H9 (cell line): ENCODE measurements at regions not wholly inside any gene's neighbourhood (a gene's known extent, or its start where the extent isn't known, plus 50 kb on each side); places are given as distances from the start of the nearest gene placed in this dataset.

Experiments used
- DNase-seq: peaks from one replicate; pipeline ENCODE4 v3.0.0-alpha.2; 2017
- H2AFZ ChIP-seq: one replicate; pipeline ENCODE4 v1.6.1; 2013; ENCODE audit warnings: mild to moderate bottlenecking, low read length, control low read depth, moderate library complexity
- H2AK5ac ChIP-seq: 2 replicates; pipeline ENCODE4 v1.6.1; 2013; ENCODE audit warnings: low read length, control low read depth, mixed read lengths; ENCODE audit not compliant: insufficient read length
- H2BK120ac ChIP-seq: one replicate; pipeline ENCODE4 v1.6.1; 2013; ENCODE audit warnings: low read depth, mild to moderate bottlenecking, low read length, control low read depth, inconsistent platforms; ENCODE audit not compliant: poor library complexity, severe bottlenecking
- H2BK12ac ChIP-seq: 2 replicates; pipeline ENCODE4 v1.6.1; 2013; ENCODE audit warnings: low read length, control low read depth, mixed read lengths, low read depth; ENCODE audit not compliant: insufficient read length
- H2BK15ac ChIP-seq: 2 replicates; pipeline ENCODE4 v1.6.1; 2013; ENCODE audit warnings: low read depth, low read length, control low read depth
- H2BK20ac ChIP-seq: one replicate; pipeline ENCODE4 v1.6.1; 2013; ENCODE audit warnings: low read depth, mild to moderate bottlenecking, low read length, control low read depth, inconsistent platforms; ENCODE audit not compliant: poor library complexity, severe bottlenecking
- H2BK5ac ChIP-seq: 2 replicates; pipeline ENCODE4 v1.6.1; 2013; ENCODE audit warnings: low read length, control low read depth, mixed read lengths; ENCODE audit not compliant: insufficient read length
- H3K14ac ChIP-seq: 2 replicates; pipeline ENCODE4 v1.6.1; 2013; ENCODE audit warnings: low read length, control low read depth; ENCODE audit not compliant: insufficient read depth
- H3K18ac ChIP-seq: 2 replicates; pipeline ENCODE4 v1.6.1; 2013; ENCODE audit warnings: low read depth, mild to moderate bottlenecking, mixed read lengths, low read length, control low read depth; ENCODE audit not compliant: insufficient read length
- H3K23ac ChIP-seq: 2 replicates; pipeline ENCODE4 v1.6.1; 2013; ENCODE audit warnings: low read length, control low read depth, mixed read lengths, low read depth; ENCODE audit not compliant: insufficient read length
- H3K23me2 ChIP-seq: 2 replicates; pipeline ENCODE4 v1.6.1; 2013; ENCODE audit warnings: low read depth, mild to moderate bottlenecking, mixed read lengths, low read length, control low read depth; ENCODE audit not compliant: insufficient read length, poor library complexity, severe bottlenecking
- H3K27ac ChIP-seq: 2 replicates; pipeline ENCODE4 v1.5.1; 2013; ENCODE audit warnings: low read length, control low read depth, mixed read lengths, low read depth; ENCODE audit not compliant: insufficient read length
- H3K27me3 ChIP-seq: 2 replicates; pipeline ENCODE4 v1.6.1; 2013; ENCODE audit warnings: low read length, control low read depth, inconsistent platforms; ENCODE audit not compliant: insufficient read depth
- H3K4ac ChIP-seq: 2 replicates; pipeline ENCODE4 v1.6.1; 2013; ENCODE audit warnings: low read depth, mild to moderate bottlenecking, control low read depth, inconsistent platforms, low read length, moderate library complexity
- H3K4me1 ChIP-seq: 2 replicates; pipeline ENCODE4 v1.6.1; 2013; ENCODE audit warnings: low read length, control low read depth, inconsistent platforms; ENCODE audit not compliant: insufficient read depth
- H3K4me2 ChIP-seq: 2 replicates; pipeline ENCODE4 v1.6.1; 2013; ENCODE audit warnings: low read length, control low read depth, mixed read lengths; ENCODE audit not compliant: insufficient read length, insufficient read depth
- H3K56ac ChIP-seq: 2 replicates; pipeline ENCODE4 v1.6.1; 2013; ENCODE audit warnings: low read depth, mild to moderate bottlenecking, mixed read lengths, low read length, control low read depth; ENCODE audit not compliant: insufficient read length
- H3K79me1 ChIP-seq: 2 replicates; pipeline ENCODE4 v1.6.1; 2013; ENCODE audit warnings: low read depth, mild to moderate bottlenecking, moderate library complexity, low read length, control low read depth, inconsistent platforms; ENCODE audit not compliant: insufficient read depth, poor library complexity, severe bottlenecking
- H3K79me2 ChIP-seq: 2 replicates; pipeline ENCODE4 v1.6.1; 2013; ENCODE audit warnings: low read length, control low read depth, inconsistent platforms; ENCODE audit not compliant: insufficient read depth
- H3K9ac ChIP-seq: 2 replicates; pipeline ENCODE4 v1.6.1; 2013; ENCODE audit warnings: low read length, control low read depth, mixed read lengths; ENCODE audit not compliant: insufficient read length; ENCODE audit errors: extremely low read depth
- H3K9me3 ChIP-seq: one replicate; pipeline ENCODE4 v1.6.1; 2013; ENCODE audit warnings: low read depth, low read length, inconsistent platforms; ENCODE audit not compliant: control insufficient read depth
- H3T11ph ChIP-seq: one replicate; pipeline ENCODE4 v1.6.1; 2013; ENCODE audit warnings: mild to moderate bottlenecking, low read length, control low read depth, inconsistent platforms
- H4K20me1 ChIP-seq: one replicate; pipeline ENCODE4 v1.6.1; 2013; ENCODE audit not compliant: control insufficient read depth, insufficient read length, insufficient read depth
- H4K5ac ChIP-seq: 2 replicates; pipeline ENCODE4 v1.6.1; 2013; ENCODE audit warnings: low read depth, mild to moderate bottlenecking, mixed read lengths, low read length, control low read depth; ENCODE audit not compliant: insufficient read length
- H4K8ac ChIP-seq: replicated peaks from 2 replicates; pipeline ENCODE4 v1.6.1; 2013; ENCODE audit warnings: low read length, control low read depth, mixed read lengths, low read depth; ENCODE audit not compliant: insufficient read length
- H4K91ac ChIP-seq: 2 replicates; pipeline ENCODE4 v1.6.1; 2013; ENCODE audit warnings: low read depth, mild to moderate bottlenecking, moderate library complexity, mixed read lengths, low read length, control low read depth; ENCODE audit not compliant: insufficient read length
- H3K27ac Mint-ChIP-seq, 3 experiments: 2 replicates in 2 of 3; 3 replicates in 1 of 3; pipeline ENCODE4 v1.8.0; 2020 to 2021; ENCODE audit warnings: mixed read lengths in 3 of 3, mild to moderate bottlenecking in 1 of 3, moderate library complexity in 1 of 3
- H3K27me3 Mint-ChIP-seq: 2 replicates; pipeline ENCODE4 v1.8.0; 2021; ENCODE audit warnings: low read depth, mild to moderate bottlenecking, moderate library complexity, mixed read lengths
- H3K36me3 Mint-ChIP-seq, 3 experiments: 2 replicates in 2 of 3; 3 replicates in 1 of 3; pipeline ENCODE4 v1.8.0; 2020 to 2021; ENCODE audit warnings: low read depth in 3 of 3, mixed read lengths in 3 of 3; ENCODE audit not compliant: insufficient read depth in 1 of 3
- H3K4me1 Mint-ChIP-seq, 2 experiments: 2 replicates each; pipeline ENCODE4 v1.8.0; 2020; ENCODE audit warnings: mixed read lengths in 2 of 2
- H3K4me3 Mint-ChIP-seq, 2 experiments: 2 replicates in 1 of 2; 3 replicates in 1 of 2; pipeline ENCODE4 v1.8.0; 2020 to 2021; ENCODE audit warnings: mild to moderate bottlenecking in 2 of 2, mixed read lengths in 2 of 2, moderate library complexity in 1 of 2
- H3K9me3 Mint-ChIP-seq, 2 experiments: 2 replicates in 1 of 2; 3 replicates in 1 of 2; pipeline ENCODE4 v1.8.0; 2020; ENCODE audit warnings: mild to moderate bottlenecking in 2 of 2, mixed read lengths in 2 of 2, moderate library complexity in 1 of 2
- WGBS: extraction: QIAGEN DNeasy Blood & Tissue Kit; methylation state at CpG from one replicate; pipeline ENCODE4 v1.1.7; 2013; ENCODE audit warnings: missing lambda C conversion rate, low lambda C conversion rate, mixed read lengths; ENCODE audit not compliant: insufficient read length; ENCODE audit errors: extremely low coverage; 5-methylcytosine and 5-hydroxymethylcytosine counted together
- TF ChIP-seq, protein P1 (sequence below): fragments of 200-600 bp; sonication (generic); conservative IDR thresholded peaks from 3 replicates; pipeline ENCODE4 v1.8.0; 2021; ENCODE audit warnings: antibody characterized with exemption, mild to moderate bottlenecking

DNA sequence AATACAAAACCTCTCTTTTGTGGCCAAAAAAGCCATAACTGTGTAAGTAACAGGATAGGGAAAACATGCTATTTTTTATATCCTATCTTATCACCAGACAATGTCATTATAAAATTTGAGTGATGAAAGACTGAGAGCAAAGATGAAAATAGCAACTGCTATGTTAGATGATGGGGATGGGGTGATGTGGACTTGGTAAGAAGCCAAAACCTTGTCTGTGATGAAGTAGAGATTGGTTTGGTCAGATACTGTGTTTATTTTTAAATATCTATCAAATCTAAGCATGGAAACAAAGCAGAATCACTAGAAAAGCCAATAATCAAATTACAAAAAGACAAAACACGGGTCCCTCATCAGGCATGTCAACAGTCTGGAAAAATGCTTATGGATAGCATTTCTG is 631.1 kb upstream of the NR5A2 start:
- no peaks in the 10 kb centered on the region for H3K79me2 ChIP-seq
- H2AFZ ChIP-seq: no peak overlapping the region
- no peak overlapping the region for H3K14ac ChIP-seq
- no peak overlapping the region for H4K8ac ChIP-seq
- H3K4me2 ChIP-seq: no peak overlapping the region
- TF ChIP-seq, protein P1, sequence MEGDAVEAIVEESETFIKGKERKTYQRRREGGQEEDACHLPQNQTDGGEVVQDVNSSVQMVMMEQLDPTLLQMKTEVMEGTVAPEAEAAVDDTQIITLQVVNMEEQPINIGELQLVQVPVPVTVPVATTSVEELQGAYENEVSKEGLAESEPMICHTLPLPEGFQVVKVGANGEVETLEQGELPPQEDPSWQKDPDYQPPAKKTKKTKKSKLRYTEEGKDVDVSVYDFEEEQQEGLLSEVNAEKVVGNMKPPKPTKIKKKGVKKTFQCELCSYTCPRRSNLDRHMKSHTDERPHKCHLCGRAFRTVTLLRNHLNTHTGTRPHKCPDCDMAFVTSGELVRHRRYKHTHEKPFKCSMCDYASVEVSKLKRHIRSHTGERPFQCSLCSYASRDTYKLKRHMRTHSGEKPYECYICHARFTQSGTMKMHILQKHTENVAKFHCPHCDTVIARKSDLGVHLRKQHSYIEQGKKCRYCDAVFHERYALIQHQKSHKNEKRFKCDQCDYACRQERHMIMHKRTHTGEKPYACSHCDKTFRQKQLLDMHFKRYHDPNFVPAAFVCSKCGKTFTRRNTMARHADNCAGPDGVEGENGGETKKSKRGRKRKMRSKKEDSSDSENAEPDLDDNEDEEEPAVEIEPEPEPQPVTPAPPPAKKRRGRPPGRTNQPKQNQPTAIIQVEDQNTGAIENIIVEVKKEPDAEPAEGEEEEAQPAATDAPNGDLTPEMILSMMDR: no peak
- no peak overlapping the region for H3K27ac ChIP-seq
- no peaks in the 10 kb centered on the region for H4K20me1 ChIP-seq
- no peak overlapping the region for H3K56ac ChIP-seq
- no peak overlapping the region for H2BK5ac ChIP-seq
- H3K23ac ChIP-seq: no peak overlapping the region
- no peaks in the 10 kb centered on the region for H3K79me1 ChIP-seq
- Mint-ChIP-seq H3K27ac (no peak overlapping the region), H3K4me3 (no peak overlapping the region), H3K36me3 (no peaks in the 10 kb centered on the region; a peak in 1 of 7 replicates), H3K9me3 (peaks cover 0 to 3% of the 10 kb centered on the region in 2 experiments; a peak in 2 of 5 replicates), H3K4me1 (no peaks in the 10 kb centered on the region), H3K27me3 (no peaks in the 10 kb centered on the region)
- no peak overlapping the region for H3K18ac ChIP-seq
- no peaks in the 10 kb centered on the region for H3K23me2 ChIP-seq
- H3K9me3 ChIP-seq: no peaks in the 10 kb centered on the region
- no peak overlapping the region for H4K5ac ChIP-seq
- H2BK12ac ChIP-seq: no peak overlapping the region
- H3T11ph ChIP-seq: no peak overlapping the region
- no peaks in the 10 kb centered on the region for H3K27me3 ChIP-seq
- no peaks in the 10 kb centered on the region for H3K4me1 ChIP-seq
- no peak overlapping the region for H2AK5ac ChIP-seq
- H3K9ac ChIP-seq: no peak overlapping the region
- no peak overlapping the region for H2BK15ac ChIP-seq
- no CpG with 5 or more reads among the region's 1 CpG for WGBS
- DNase-seq: no peak
- H2BK20ac ChIP-seq: no peak overlapping the region
- no peak overlapping the region for H3K4ac ChIP-seq
- H2BK120ac ChIP-seq: no peak overlapping the region
- no peak overlapping the region for H4K91ac ChIP-seq
